ENCODE measurements at regions not wholly inside any gene's neighbourhood (a gene's known extent, or its start where the extent isn't known, plus 50 kb on each side); places are given as distances from the start of the nearest gene placed in this dataset.

DNA sequence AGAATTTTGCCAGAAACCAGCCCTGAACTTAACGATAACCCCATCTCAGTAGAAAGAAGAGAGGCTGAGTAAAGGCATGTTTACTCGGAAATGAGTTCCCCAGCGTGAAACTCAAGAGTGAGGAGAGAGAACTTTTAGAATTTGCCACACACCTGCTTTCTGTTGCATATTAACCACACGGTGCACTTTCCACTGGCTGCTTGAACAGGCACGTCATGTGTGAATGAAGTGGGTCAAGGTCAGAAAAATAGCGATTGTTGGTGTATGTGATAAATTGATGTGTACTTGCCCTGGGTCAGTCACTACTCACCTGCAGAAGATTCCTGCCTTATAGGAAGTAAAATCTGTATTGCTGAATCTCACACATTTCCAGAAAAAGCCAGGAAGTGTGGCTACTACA, 395.7 kb downstream of the TRIML1 start:
- DNase-seq (ENCODE audit: extremely low read depth in 1 of 2, low read depth in 1 of 2), result no peak

DNA sequence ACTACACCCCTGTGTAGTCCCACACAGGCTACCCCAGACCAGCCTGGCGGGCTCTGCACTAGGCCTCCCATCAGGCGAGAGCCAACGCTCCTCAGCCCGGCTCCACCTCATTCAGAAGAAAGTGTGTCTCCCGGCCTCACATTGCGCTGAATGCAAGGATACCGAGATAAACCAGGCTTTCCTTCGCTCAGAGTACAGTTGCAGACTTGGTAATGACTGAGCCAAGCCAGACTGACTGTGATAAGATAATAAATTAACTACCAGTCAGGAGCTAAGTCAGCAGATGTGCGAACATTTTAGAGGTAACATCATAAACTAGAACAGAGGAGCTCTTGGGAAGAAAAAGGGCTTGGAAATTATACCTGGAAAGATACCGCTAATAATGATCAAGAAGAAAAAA, 397.6 kb downstream of the TRIML1 start:
- DNase-seq (ENCODE audit: extremely low read depth in 1 of 2, low read depth in 1 of 2), result no peak

DNA sequence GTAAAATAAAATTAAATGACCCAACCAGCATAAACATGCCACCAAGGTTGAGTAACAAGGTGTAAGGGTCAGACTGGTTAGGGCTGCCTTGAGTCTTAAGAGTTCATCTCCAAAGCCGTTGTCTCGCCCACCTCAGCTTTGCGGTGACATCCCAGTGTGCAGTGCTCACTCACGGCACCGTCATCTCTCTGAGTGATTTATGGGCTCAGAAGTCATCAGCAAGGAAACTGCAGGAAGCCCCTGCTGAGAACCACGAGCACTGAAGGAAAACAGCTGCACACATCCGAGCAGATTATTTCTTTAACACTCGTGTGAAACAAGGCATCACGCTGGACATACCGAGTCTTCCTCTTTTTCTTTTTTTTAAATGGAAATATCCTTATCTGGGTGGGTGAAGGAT, 411.1 kb downstream of the TRIML1 start:
- DNase-seq (ENCODE audit: extremely low read depth in 1 of 2, low read depth in 1 of 2), result no peak

DNA sequence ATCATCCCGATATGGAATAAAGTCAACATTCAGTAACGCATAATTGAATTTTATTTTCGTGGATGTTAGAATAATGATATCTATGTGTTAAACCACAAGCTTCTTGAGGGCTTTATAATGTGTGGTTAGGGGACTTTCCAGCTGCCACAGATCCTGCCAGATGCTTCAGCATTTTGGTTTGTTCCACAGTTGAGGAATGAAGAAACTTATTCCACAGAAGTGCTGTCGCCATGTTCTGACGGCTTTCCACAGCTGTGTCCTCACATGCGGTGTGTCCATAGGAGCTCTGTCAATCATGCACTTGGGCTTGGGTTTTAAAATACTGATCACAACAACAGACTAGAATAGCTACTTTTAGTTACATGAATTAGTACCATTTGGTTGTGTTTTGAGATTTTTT, 411.9 kb downstream of the TRIML1 start:
- DNase-seq (ENCODE audit: extremely low read depth in 1 of 2, low read depth in 1 of 2), result no peak

DNA sequence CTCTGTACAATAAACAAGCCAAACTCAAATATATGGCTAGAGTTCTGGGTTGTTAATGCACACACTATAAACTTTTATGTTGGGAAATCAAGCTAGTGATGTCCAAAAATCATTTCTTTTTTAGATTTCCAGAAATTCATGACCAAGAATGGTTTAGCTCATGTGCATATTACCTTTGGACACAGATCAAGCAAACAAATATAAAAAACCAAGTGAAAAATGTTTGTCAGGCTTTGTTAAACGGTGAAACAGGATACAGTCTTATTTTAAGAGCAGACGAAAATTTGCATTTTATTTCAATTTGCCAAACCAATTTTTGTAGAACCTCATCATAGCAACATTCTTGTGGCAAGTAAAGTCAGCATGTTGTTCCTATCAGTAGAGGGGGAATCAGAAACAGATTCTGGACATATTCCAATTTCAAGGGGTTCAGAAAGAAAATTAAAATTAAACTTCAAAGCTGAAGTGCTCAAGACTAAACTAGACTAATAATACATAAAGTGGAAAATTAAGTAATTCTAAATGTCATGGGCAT, 413.6 kb downstream of the TRIML1 start:
- DNase-seq (ENCODE audit: extremely low read depth in 1 of 2, low read depth in 1 of 2), result no peak

DNA sequence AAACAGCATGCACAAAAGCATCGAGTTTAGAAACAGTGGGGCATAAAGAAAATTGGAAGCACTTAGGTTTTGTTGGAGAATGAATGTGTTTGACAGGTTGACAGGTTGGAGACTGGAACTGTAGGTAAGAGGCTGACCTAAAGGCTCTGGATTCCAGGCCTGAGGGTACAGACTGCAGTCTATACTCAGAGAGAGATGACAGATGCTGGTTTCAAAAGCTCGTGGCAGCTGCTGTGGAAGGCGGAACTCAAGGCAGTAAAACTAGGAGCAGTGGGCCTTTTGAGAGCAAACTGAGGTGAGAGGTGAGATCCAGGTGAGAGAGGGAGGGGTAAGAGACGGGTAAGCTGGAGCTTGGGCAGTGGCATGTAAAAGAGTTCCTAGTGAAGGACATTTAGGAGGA, 415.2 kb downstream of the TRIML1 start:
- DNase-seq (ENCODE audit: extremely low read depth in 1 of 2, low read depth in 1 of 2), result no peak

DNA sequence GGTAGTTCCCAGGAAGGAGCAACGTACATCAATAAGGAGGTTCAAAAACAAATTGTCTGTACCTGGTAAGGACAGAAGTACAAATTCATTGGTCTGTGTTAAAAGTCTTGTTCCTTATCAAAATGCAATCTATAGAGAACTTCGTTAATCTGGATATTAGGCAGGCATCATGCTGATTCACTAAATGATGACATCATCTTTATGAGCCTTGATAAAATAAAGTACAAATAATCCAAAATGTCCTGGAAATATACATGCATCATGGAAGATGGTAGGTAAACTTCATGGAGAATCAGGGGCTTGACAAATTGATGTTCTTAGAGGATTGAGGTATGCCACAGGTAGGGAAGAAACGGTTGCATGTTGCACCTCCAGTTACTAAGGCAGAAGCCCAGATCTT, 433.9 kb downstream of the TRIML1 start:
- no peak for DNase-seq (ENCODE audit: extremely low read depth in 1 of 2, low read depth in 1 of 2)

DNA sequence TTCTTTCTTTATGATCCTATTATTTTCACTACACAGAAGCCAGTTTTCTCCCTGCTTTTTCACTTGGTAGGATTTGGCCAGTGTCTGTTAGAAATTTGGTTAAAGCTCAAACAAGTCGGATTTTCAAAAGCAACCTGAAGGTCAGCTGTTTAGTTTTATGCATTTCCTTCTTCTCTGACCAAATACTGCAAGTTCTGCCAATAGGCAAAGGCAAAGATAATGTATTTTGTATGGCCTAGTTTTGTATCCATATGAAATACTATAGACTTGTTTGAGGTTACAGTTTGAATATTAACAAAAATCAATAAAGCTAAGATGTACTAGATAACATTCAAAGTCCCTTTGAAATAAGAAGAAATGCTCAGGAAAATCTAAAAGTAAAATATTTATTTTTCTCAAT, 439.4 kb downstream of the TRIML1 start:
- no peak for DNase-seq (ENCODE audit: extremely low read depth in 1 of 2, low read depth in 1 of 2)

DNA sequence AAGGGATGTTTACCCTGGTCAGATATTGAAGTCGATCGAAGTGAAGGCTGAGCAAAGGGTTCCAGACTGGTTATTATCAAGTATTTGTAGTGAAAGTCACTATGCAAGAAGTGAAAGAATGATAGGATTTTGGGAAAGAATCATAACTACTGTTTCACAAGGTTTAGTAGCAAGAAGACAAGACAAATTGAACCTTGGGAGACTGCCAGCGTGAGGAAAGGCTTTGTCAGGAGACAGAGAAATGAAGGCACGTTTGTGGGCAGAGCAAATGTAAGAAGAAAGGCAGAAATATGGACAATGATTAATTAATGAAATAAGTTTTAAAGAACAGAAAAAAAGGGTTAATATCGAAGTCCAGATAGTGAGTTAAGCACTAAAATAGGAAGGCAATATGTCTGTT, 456.8 kb downstream of the TRIML1 start:
- DNase-seq (ENCODE audit: extremely low read depth in 1 of 2, low read depth in 1 of 2), result no peak

DNA sequence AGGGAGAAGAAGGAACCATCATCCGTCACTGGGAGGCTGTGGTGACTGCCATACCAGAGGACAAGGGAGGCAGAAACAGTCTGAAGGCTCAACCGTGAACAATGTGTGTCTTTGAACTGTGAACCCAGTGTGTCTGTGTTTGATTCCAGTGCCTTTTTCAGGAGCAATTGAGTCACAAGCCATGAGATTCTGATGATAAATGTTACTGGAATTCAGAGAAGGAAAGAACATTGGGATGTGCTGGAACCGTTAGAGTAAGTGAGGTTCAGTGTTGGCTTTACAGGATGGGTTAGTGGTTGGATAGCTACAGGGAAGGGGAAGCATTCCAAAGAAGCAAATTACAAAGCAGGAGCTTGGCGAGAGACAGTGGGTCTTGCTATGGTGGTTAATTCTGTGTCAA, 464.4 kb downstream of the TRIML1 start:
- DNase-seq (ENCODE audit: extremely low read depth in 1 of 2, low read depth in 1 of 2), result no peak

DNA sequence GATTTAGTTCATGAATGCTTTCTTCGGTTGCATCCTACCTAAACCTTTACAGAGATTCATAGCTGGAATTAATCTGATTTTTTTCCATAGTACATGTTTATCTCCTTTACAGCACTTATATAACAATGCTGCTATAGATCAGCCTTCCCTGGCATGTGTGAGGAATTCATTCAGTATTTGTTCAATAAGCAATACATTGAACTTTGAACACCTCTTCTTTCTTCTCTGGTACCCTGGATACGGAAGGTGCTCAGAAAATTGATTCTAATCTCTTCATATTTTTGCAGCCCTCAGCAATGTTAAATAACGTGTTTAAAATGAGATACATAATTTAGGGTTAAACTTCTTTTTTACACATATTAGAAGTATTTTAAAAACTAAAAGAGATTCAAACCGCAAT, 467.4 kb downstream of the TRIML1 start:
- no peak for DNase-seq (ENCODE audit: extremely low read depth in 1 of 2, low read depth in 1 of 2)

DNA sequence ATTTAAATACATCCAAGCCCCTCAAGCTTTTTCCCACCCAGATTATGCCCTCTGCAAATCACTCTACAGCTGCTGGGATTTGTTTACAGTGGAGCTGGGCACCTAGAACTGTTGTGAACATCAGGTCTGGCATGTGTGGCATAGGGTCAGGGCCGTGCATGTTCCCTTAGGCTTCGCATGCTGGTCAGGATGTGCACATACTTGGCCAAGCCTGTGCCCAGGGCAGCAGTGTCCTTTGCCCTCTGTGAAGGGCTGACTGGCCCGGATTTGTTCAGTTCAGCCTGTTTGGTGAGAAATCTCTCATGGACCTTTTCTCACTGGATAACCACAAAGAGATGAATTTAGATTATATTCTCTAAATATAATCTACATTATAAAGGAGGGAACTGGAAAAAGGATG, 471.9 kb downstream of the TRIML1 start:
- no peak for DNase-seq (ENCODE audit: extremely low read depth in 1 of 2, low read depth in 1 of 2)

DNA sequence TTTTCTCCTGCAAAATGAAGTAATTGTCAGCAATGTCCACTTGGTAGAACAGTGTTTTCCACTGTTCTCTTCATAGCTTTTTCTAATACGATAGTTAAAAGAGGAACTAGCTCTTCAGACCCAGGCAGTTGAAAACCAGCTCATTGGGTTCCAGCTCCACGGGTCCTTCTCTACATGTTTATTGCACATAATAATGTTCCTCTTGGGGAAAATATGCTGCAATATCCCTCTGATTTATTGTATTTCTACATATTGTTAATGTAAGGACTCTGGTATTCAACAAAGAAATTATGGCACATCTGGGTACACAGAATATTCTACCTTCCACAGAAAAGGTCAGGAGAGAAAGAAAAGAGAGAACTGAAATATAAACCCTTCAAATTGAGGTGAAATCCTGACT, 473.4 kb downstream of the TRIML1 start:
- no peak for DNase-seq (ENCODE audit: extremely low read depth in 1 of 2, low read depth in 1 of 2)

DNA sequence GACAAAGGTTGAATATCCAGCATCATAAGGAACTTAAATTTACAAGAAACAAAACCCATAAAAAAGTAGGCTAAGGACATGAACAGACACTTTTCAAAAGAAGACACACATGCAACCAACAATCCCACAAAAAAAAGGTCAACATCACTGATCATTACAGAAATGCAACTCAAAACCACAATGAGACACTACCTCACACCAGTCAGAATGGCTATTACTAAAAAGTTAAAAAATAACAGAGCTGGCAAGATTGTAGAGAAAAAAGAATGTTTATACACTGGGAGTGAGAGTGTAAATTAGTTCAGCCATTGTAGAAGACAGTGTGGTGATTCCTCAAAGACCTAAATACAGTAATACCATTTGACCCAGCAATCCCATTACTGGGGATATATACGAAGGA, 474.7 kb downstream of the TRIML1 start:
- DNase-seq (ENCODE audit: extremely low read depth in 1 of 2, low read depth in 1 of 2), result no peak

DNA sequence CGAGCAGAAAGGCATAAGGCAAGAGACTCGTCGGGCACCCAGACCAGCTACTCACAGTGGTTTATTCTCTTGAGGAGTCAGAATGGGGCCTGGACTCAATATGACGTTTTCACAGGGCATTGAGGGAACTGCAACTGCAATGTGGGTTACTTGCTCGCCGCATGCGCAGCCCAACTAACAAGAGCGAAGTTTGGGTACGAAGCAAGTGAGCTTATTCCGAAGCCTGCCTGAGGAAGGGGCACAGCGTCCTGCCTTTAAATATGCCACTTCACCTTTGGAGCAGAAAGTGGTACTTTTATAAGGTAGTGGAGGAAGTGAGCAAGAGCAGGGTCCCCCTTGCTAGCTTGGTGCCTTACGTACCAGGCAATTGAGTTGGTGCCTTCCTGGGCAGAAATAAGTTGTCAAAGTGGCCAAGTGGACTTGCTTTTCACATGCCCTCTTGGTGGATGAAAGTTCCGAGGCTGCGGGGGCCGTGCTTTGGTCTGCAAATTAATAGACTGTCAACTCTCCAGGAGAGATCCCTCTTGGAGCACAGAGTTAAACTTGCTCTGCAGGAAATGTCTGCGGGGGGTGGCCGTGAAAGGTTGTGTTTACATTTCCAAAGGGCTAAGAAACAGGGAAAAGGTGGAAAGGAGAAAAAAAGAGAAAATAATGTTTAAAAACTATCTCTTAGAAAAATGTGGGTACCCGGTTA, 480.4 kb downstream of the TRIML1 start:
- no peak for DNase-seq (ENCODE audit: extremely low read depth in 1 of 2, low read depth in 1 of 2)

DNA sequence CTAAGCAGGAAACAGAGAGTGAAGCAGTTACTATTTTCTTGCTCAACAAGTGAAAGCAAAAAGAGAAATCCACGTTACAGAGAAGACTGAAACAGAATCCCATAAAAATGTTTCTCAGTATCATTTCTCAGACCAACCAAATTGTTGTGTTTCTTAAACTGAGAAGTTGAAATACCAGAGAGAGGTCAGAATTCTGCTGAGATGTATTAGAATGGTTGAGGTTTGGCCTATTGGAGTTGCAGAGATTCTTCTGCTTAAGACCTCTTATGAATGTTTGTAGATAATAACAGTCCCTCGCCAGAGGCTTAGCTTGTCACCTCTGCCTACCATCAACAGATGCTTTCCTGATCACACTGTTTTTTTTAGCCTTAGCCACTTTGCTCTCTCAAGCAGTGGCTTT, 481.4 kb downstream of the TRIML1 start:
- no peak for DNase-seq (ENCODE audit: extremely low read depth in 1 of 2, low read depth in 1 of 2)

DNA sequence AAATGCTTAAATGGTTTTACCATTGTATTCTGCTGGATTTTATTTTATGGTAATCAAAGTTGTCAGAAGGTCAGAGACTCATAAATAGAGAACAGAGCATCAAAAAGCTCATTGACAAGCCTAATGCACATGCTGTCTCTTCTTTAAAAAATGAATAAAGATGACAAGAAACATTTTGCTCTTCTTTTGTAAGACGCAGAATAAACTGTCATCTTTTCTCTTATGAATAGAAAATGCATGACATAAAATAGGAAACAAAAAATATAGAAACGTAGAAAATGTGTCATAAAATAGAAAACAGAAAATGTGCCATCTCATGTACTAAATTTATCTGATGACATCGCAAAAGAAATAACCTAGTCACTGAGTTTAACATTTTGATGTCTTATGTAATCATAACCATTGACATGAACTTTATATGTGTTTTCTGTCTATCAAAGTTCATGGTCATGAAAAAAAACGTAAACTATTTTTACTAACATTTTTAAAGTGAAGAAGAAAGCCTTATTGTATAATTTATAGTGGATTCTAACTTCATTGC, 484.1 kb downstream of the TRIML1 start:
- DNase-seq (ENCODE audit: extremely low read depth in 1 of 2, low read depth in 1 of 2), result no peak

DNA sequence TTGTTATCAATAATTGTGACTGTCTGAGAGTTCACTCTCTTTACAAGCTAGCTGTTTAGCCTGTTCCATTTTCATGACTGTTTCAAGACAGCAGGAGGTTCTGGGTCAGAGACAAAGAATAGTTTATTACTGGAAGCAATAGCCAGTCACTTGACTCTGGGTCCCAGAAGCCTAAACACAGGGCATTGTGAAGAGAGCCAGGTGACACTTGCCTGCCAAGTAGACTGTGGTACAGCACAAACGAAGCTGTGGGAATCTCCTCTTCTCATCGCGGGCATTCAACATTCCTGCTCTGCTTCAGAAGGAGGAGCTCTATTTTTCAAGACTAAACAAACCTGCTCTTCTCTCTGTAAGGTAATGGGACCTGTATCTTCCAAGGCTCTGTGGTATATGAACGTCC, 485.1 kb downstream of the TRIML1 start:
- DNase-seq (ENCODE audit: extremely low read depth in 1 of 2, low read depth in 1 of 2), result no peak

DNA sequence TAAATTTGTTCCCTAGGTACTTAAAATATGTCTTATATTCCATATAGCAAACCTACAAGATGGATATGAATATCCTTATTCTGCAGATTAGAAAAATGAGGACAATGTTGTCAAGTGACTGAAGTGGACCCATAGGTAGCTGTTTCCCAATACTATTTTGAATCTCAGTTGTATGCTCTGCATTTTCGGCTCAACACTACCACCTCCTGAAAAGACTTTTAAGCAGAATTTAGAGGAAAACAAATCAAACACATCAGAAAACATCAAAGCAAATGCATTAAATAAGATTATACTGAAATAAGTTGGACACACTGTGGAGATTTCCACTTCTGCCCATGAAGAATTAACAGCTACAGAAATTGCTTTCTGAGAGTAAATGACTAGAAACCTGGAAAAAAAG, 488.7 kb downstream of the TRIML1 start:
- no peak for DNase-seq (ENCODE audit: extremely low read depth in 1 of 2, low read depth in 1 of 2)

DNA sequence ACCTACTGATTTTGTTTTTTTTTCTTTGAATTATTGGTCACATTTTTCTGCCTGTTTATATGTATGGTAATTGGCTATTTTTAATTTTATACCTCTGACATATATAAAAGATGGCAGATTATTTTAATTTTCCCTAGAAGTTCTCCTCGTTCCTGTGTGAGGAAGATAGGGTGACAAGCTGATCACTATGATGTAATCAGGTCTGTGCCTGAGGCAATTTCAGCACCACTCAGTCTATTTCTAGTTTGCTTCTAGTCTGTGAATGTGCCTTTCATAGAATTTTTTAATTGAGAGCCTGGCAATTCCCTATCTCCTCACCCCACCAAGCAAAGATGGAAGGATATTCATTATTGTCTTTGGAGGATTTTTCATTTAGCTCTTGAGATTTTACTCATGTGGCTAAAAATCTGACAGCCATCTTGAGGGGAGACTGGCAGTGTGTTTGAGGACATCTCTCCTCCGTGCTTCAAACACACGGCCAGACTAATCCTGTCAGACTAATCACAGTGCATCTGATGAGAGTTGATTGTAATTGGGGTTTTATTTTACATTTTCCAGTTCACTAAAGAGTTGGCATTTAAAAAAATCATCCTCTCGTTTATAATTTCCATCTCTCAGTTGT, 500.3 kb downstream of the TRIML1 start:
- DNase-seq (ENCODE audit: extremely low read depth in 1 of 2, low read depth in 1 of 2), result no peak

DNA sequence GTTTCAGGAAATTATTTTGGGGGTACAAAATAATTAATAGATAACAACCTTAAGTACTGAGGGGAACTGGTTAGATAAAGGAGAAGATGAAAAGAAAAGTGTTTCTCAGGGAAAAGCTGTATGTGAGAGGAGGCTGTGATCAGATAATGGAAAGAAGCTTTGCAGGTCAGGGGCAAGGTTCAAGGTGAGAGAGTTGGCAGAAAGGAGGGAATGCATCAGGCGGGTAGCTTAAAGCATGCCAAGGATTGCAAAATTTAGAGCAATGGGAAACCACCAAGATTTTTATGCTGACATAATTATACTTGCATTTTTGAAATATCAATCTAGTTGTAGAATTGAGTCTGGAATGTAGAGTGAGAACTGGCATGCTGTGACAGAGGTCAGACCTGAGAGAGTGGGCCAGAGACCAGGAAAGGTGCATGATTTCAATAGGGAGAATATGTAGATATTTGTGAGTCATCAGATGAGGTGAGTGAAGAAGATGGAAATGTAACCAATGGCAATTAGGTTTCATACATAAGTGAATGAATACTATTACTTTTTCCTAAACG, 508.7 kb downstream of the TRIML1 start:
- no peak for DNase-seq (ENCODE audit: extremely low read depth in 1 of 2, low read depth in 1 of 2)

DNA sequence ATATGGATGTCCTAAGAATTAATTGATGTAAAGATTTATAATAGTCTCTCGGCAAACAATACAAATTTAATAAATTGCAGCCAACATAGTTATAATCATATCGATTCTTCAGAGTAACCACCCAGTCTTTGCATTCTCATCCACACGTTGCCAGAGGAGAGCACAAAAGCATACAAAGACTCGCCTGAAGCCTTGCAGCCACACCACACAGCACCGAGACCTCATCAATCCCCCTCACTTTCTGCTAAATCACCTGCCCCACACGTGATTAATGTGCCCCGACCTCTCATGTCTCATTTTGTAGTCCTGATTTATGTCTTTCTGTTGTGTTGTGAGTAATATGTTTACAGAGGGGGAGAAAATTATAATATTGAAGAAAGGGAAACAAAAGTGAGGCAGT, 510.4 kb downstream of the TRIML1 start:
- DNase-seq (ENCODE audit: extremely low read depth in 1 of 2, low read depth in 1 of 2), result no peak
